ENCODE measurements at regions not wholly inside any gene's neighbourhood (a gene's known extent, or its start where the extent isn't known, plus 50 kb on each side); places are given as distances from the start of the nearest gene placed in this dataset.

DNA sequence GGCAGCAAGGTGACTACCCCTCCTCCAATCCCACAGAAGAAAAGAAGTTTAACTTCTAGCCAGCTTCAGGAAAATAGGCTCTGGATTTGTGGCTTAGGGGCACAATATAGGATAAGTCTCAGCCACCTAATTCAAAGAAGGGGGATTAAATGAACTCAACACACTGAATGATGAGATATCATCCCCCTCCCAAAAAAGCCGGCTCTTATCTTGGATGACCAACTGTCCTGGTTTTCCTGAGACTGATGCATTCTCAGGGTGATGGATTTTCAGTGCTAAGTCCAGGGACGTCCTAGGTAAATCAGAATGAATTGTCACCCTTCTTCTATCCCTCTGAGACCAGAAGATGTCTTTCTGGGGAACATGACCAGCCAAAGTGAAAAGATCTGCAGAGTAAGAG is 487.0 kb upstream of the PROK2 start:
- peaks cover 2% of the 10 kb centered on the region; the same call in 1 of the 2 replicates for H3K27me3 Mint-ChIP-seq (ENCODE audit: low read depth)
- no peak overlapping the region for H3K9ac ChIP-seq (ENCODE audit: extremely low read depth, insufficient read length, low read length)
- no peak overlapping the region for H3K4ac ChIP-seq (ENCODE audit: low read depth, low read length)
- DNase-seq: no peak
- H2AK5ac ChIP-seq (ENCODE audit: insufficient read length, low read length): no peak overlapping the region
- H4K5ac ChIP-seq (ENCODE audit: insufficient read length, low read depth, low read length): no peak overlapping the region
- H2BK12ac ChIP-seq (ENCODE audit: insufficient read length, low read depth, low read length): no peak overlapping the region
- H2BK5ac ChIP-seq (ENCODE audit: insufficient read length, low read length): no peak overlapping the region
- H3K18ac ChIP-seq (ENCODE audit: insufficient read length, low read depth, low read length): no peak overlapping the region
- no peak overlapping the region for H2BK15ac ChIP-seq (ENCODE audit: low read depth, low read length)
- no peaks in the 10 kb centered on the region for H3K79me2 ChIP-seq (ENCODE audit: insufficient read depth, low read length)
- no peak overlapping the region for H3K27ac ChIP-seq (ENCODE audit: insufficient read length, low read depth, low read length)
- no peak overlapping the region for H2BK120ac ChIP-seq (ENCODE audit: low read depth, low read length, poor library complexity, severe bottlenecking)
- H3K4me2 ChIP-seq (ENCODE audit: insufficient read depth, insufficient read length, low read length): no peak overlapping the region
- no peak overlapping the region for H4K91ac ChIP-seq (ENCODE audit: insufficient read length, low read depth, low read length)
- H3K9me3 ChIP-seq (ENCODE audit: control insufficient read depth, low read depth, low read length): no peaks in the 10 kb centered on the region
- H3K36me3 Mint-ChIP-seq (ENCODE audit: insufficient read depth in 1 of 3, low read depth in 3 of 3): no peaks in the 10 kb centered on the region
- no peak for TF ChIP-seq CTCF (conservative IDR thresholded peaks at IDR 0.05)
- WGBS (ENCODE audit: extremely low coverage, insufficient read length, low lambda C conversion rate): no CpG with 5 or more reads among the region's 2 CpGs
- H2AFZ ChIP-seq (ENCODE audit: low read length): no peak overlapping the region
- H3K56ac ChIP-seq (ENCODE audit: insufficient read length, low read depth, low read length): no peak overlapping the region
- no peaks in the 10 kb centered on the region for H3K4me1 ChIP-seq (ENCODE audit: insufficient read depth, low read length)
- no peak overlapping the region for H4K8ac ChIP-seq (replicated peaks; ENCODE audit: insufficient read length, low read depth, low read length)
- H4K20me1 ChIP-seq (ENCODE audit: control insufficient read depth, insufficient read depth, insufficient read length): no peaks in the 10 kb centered on the region
- no peaks in the 10 kb centered on the region for H3K9me3 Mint-ChIP-seq
- no peaks in the 10 kb centered on the region for H3K27me3 ChIP-seq (ENCODE audit: insufficient read depth, low read length)
- H3K4me1 Mint-ChIP-seq: peaks cover 18 to 31% of the 10 kb centered on the region in 2 experiments
- no peak overlapping the region for H3T11ph ChIP-seq (ENCODE audit: low read length)
- H3K14ac ChIP-seq (ENCODE audit: insufficient read depth, low read length): no peak overlapping the region
- H3K4me3 Mint-ChIP-seq: no peak overlapping the region
- no peak overlapping the region for H3K23ac ChIP-seq (ENCODE audit: insufficient read length, low read depth, low read length)
- no peak overlapping the region; a peak in 1 of 7 replicates for H3K27ac Mint-ChIP-seq
- no peak overlapping the region for H2BK20ac ChIP-seq (ENCODE audit: low read depth, low read length, poor library complexity, severe bottlenecking)
- no peaks in the 10 kb centered on the region for H3K79me1 ChIP-seq (ENCODE audit: insufficient read depth, low read depth, low read length, poor library complexity, severe bottlenecking)
- no peaks in the 10 kb centered on the region for H3K23me2 ChIP-seq (ENCODE audit: insufficient read length, low read depth, low read length, poor library complexity, severe bottlenecking)

All from H9 (cell line).